NCI-H345 treated with DMSO at 0.1 percent for 48 hours (cell line): ENCODE measurements at regions not wholly inside any gene's neighbourhood (a gene's known extent, or its start where the extent isn't known, plus 50 kb on each side); places are given as distances from the start of the nearest gene placed in this dataset.
"Not testable (repeated sequence)": the region's sequence is repeated elsewhere in the genome, so short reads cannot be mapped to it uniquely, and the experiment has no call there.

Experiments
- DNase-seq: peaks from one replicate; lab custom pipeline; 2025; ENCODE audit not compliant: unreplicated experiment; lab: John Stamatoyannopoulos, UW

GRCh38 chr3:82521657-82522056 is 760.2 kb upstream of the GBE1 start:
- no peak for DNase-seq

GRCh38 chr3:82520846-82521245 is 759.4 kb upstream of the GBE1 start:
- DNase-seq = no peak

GRCh38 chr3:82509951-82510603 is 748.6 kb upstream of the GBE1 start:
- no peak for DNase-seq

- no peak for DNase-seq
These were observed 747.8 kb upstream of the GBE1 start for GRCh38 chr3:82509106-82509842.

GRCh38 chr3:82506204-82506603 is 744.8 kb upstream of the GBE1 start:
- no peak for DNase-seq

- no peak for DNase-seq
These were observed 743.8 kb upstream of the GBE1 start for GRCh38 chr3:82505079-82505756.

- no peak for DNase-seq
These were observed 736.7 kb upstream of the GBE1 start for GRCh38 chr3:82498186-82498585.

GRCh38 chr3:82496890-82497560 is 735.6 kb upstream of the GBE1 start:
- no peak for DNase-seq

- no peak for DNase-seq
These were observed 734.2 kb upstream of the GBE1 start for GRCh38 chr3:82495655-82496054.

GRCh38 chr3:82494977-82495489 is 733.6 kb upstream of the GBE1 start:
- DNase-seq = no peak

GRCh38 chr3:82493858-82494257 is 732.4 kb upstream of the GBE1 start:
- no peak for DNase-seq

- DNase-seq = no peak
These were observed 713.9 kb upstream of the GBE1 start for GRCh38 chr3:82475306-82475705.

- no peak for DNase-seq
These were observed 713.3 kb upstream of the GBE1 start for GRCh38 chr3:82474711-82475110.

- DNase-seq = no peak
These were observed 712.6 kb upstream of the GBE1 start for GRCh38 chr3:82473864-82474541.

- DNase-seq = no peak
These were observed 705.6 kb upstream of the GBE1 start for GRCh38 chr3:82467051-82467450.

GRCh38 chr3:82462977-82463376 is 701.5 kb upstream of the GBE1 start:
- DNase-seq = no peak

GRCh38 chr3:82461049-82461889 is 699.8 kb upstream of the GBE1 start:
- no peak for DNase-seq

- DNase-seq = no peak
These were observed 686.9 kb upstream of the GBE1 start for GRCh38 chr3:82448320-82448719.

- not testable (repeated sequence) for DNase-seq
These were observed 667.4 kb upstream of the GBE1 start for GRCh38 chr3:82428821-82429220.

- DNase-seq = no peak
These were observed 662.5 kb upstream of the GBE1 start for GRCh38 chr3:82424031-82424339.
